Activated CD8-positive, alpha-beta T cell treated with anti-CD3 and anti-CD28 coated beads for 36 hours (primary cell): ENCODE measurements at regions not wholly inside any gene's neighbourhood (a gene's known extent, or its start where the extent isn't known, plus 50 kb on each side); places are given as distances from the start of the nearest gene placed in this dataset.
A peak's percentile ranks its signal among the peaks of the same experiment; 100 is the strongest.

ENCODE experiments used
- ATAC-seq: fragments of 200-7000 bp; cut with Tn5 transposase; one replicate; pipeline ENCODE4 v1.10.0; 2021; ENCODE audit warnings: mild to moderate bottlenecking, moderate library complexity
- CTCF ChIA-PET: fragments of 350-600 bp; sonication (Branson Sonifier 250); formaldehyde crosslinking; loops from one replicate; lab custom pipeline; 2021; ENCODE audit warnings: antibody characterized with exemption; lab: Charles Lee
- POLR2A ChIA-PET: fragments of 350-600 bp; sonication (Branson Sonifier 250); formaldehyde crosslinking; loops from one replicate; lab custom pipeline; 2021; ENCODE audit warnings: antibody characterized with exemption; lab: Charles Lee
- DNase-seq: peaks from one replicate; pipeline ENCODE4 v3.0.0-alpha.2; 2020
- H3K27ac Mint-ChIP-seq: one replicate; pipeline ENCODE4 v1.8.0; 2021; ENCODE audit warnings: mild to moderate bottlenecking, mixed read lengths
- H3K27me3 Mint-ChIP-seq: one replicate; pipeline ENCODE4 v1.8.0; 2021; ENCODE audit warnings: mixed read lengths
- H3K36me3 Mint-ChIP-seq: one replicate; pipeline ENCODE4 v1.8.0; 2021; ENCODE audit warnings: low read depth, mixed read lengths
- H3K4me1 Mint-ChIP-seq: one replicate; pipeline ENCODE4 v1.8.0; 2021; ENCODE audit warnings: low read depth, mixed read lengths
- H3K4me3 Mint-ChIP-seq: one replicate; pipeline ENCODE4 v1.8.0; 2021; ENCODE audit warnings: mild to moderate bottlenecking, moderate library complexity, mixed read lengths
- H3K9me3 Mint-ChIP-seq: one replicate; pipeline ENCODE4 v1.8.0; 2021; ENCODE audit warnings: mixed read lengths
- intact Hi-C: fragments of 100-400 bp; cut with micrococcal nuclease; formaldehyde crosslinking; loops from one replicate; pipeline ENCODE4 v1.10.0; 2022
- TF ChIP-seq, protein P1 (sequence below): fragments of 200-600 bp; IDR thresholded peaks from one replicate; pipeline ENCODE4 v1.8.0; 2022; ENCODE audit warnings: antibody characterized with exemption, mild to moderate bottlenecking

DNA sequence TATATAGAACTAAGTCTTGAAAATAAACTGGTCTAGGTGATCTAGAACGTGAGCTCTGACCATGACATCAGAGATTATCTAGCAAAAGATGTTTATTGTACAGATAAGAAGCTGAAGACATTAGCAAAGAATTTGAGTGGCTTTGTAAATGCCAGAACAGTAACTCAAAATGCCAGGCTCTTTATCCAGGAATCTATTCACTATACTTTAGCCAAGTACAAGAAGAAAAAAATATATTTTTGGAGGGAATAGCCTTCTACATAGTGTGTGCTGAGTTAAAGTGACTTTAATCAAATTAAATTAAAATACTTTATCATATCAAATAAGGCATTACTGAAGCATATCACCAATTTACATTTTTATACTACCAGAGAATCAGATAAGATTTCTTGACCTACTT lies 132.6 kb upstream of the ITGA1 start:
- POLR2A ChIA-PET, result no interaction called here

DNA sequence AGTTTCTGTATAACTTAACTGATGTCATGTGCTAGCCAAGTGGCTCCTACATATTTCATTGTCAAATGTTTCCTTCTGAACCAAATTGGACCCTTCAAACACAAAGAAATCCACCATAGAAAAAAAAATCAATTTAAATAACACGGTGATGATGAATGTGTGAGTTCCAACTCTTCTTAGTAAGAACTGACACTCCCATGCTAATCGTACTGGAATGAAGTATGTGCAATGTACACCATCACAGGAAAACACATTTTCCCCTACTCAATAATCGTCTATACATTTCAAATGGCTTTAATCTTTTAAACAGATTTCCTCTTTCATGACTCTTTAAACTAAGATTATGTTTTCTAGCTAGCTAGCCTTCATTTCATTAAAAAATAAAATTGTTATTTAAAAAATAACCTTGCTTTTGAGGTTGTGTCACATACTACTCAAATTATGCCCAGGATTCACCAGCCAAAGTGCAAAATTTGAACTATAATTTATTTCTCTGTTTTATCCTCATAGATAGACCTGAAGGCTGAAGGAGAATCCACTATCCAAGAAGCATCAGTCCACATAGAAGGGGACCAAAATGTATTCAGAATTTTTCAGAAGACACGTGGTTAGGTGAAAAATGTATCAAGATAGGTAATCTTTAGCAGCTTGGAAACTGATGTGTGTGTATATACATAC lies 131.0 kb upstream of the ITGA1 start:
- intact Hi-C loops, result loop anchor here (10.0 kb wide), 1 partner anchor 1692 kb away; no protein-coding TSS in a partner anchor
- no peaks in the 10 kb centered on the region for H3K36me3 Mint-ChIP-seq
- TF ChIP-seq, protein P1, sequence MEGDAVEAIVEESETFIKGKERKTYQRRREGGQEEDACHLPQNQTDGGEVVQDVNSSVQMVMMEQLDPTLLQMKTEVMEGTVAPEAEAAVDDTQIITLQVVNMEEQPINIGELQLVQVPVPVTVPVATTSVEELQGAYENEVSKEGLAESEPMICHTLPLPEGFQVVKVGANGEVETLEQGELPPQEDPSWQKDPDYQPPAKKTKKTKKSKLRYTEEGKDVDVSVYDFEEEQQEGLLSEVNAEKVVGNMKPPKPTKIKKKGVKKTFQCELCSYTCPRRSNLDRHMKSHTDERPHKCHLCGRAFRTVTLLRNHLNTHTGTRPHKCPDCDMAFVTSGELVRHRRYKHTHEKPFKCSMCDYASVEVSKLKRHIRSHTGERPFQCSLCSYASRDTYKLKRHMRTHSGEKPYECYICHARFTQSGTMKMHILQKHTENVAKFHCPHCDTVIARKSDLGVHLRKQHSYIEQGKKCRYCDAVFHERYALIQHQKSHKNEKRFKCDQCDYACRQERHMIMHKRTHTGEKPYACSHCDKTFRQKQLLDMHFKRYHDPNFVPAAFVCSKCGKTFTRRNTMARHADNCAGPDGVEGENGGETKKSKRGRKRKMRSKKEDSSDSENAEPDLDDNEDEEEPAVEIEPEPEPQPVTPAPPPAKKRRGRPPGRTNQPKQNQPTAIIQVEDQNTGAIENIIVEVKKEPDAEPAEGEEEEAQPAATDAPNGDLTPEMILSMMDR, result no peak
- no peak for DNase-seq
- H3K4me3 Mint-ChIP-seq, result no peak overlapping the region
- ATAC-seq, result no peak
- no peaks in the 10 kb centered on the region for H3K9me3 Mint-ChIP-seq
- no peak overlapping the region for H3K27ac Mint-ChIP-seq
- peaks cover 1% of the 10 kb centered on the region for H3K4me1 Mint-ChIP-seq
- CTCF ChIA-PET, result interaction anchor here (0.8 to 2.6 kb wide), 4 partner anchors 13 to 1693 kb away, joined by 3 to 13 read pairs (median 4); no protein-coding TSS in a partner anchor
- POLR2A ChIA-PET, result no interaction called here
- peaks cover 8% of the 10 kb centered on the region for H3K27me3 Mint-ChIP-seq

More for the DNA sequence above, 132.6 kb upstream of the ITGA1 start:
- CTCF ChIA-PET, result interaction anchor here (1.7 kb wide), 1 partner anchor 1692 kb away, joined by 6 read pairs; no protein-coding TSS in a partner anchor
- Mint-ChIP-seq H3K4me1 (peaks cover 1% of the 10 kb centered on the region), H3K4me3 (no peak overlapping the region), H3K9me3 (no peaks in the 10 kb centered on the region), H3K36me3 (no peaks in the 10 kb centered on the region), H3K27me3 (peaks cover 8% of the 10 kb centered on the region), H3K27ac (no peak overlapping the region)
- no peak for DNase-seq
- ATAC-seq, result no peak
- TF ChIP-seq, protein P1, result no peak
- intact Hi-C loops, result loop anchor here (10.0 kb wide), 1 partner anchor 1690 kb away; no protein-coding TSS in a partner anchor

DNA sequence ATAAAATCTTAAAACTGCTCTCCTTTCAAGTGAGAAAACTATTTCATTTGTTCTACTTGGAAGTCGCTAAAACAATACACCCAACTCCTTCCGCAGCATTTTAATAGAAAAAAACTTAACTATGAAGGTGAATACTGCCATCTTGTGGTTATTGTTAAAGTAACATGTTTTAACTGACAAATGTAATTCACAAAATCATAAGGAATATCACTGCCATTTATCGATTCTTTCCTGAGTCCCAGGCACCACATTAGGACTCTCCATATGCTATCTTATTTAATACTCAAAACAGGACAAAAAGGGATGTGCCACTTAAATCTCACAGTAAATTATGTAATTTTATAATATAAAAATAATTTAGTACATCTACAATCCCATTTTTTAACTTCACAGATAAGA lies 130.5 kb upstream of the ITGA1 start:
- Mint-ChIP-seq H3K27ac (no peak overlapping the region), H3K36me3 (no peaks in the 10 kb centered on the region), H3K4me1 (peaks cover 1% of the 10 kb centered on the region), H3K27me3 (peaks cover 8% of the 10 kb centered on the region), H3K4me3 (no peak overlapping the region), H3K9me3 (no peaks in the 10 kb centered on the region)
- CTCF ChIA-PET, result interaction anchor here (0.8 to 2.6 kb wide), 6 partner anchors 13 to 1694 kb away, joined by 3 to 13 read pairs (median 4); no protein-coding TSS in a partner anchor
- ATAC-seq (no peak), DNase-seq (no peak)
- POLR2A ChIA-PET, result no interaction called here
- TF ChIP-seq, protein P1, result peak; percentile 82
- intact Hi-C loops, result loop anchor here (10.0 kb wide), 1 partner anchor 1692 kb away; no protein-coding TSS in a partner anchor

DNA sequence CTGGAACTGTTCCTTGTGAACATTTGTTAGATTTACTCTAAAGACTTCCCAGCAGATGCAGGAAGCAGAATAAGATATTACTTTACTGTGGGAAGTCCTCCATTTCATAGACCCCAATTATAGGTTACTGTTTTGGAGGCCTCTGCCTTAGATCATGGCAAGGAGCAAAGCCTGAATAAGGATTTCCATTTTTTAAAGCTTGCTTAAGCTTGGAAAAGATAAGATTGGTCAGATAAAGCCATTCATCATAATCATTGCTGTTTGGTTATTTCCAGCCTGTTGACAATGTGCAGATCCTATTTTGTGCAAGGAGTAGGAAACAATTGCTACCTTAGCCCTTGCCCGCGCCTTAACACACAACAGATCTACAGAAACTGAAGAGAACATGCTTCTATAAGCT lies 129.5 kb upstream of the ITGA1 start:
- ATAC-seq (no peak), DNase-seq (no peak)
- H3K27ac Mint-ChIP-seq, result no peak overlapping the region
- H3K4me3 Mint-ChIP-seq, result no peak overlapping the region
- peaks cover 1% of the 10 kb centered on the region for H3K4me1 Mint-ChIP-seq
- ChIA-PET CTCF (interaction anchor here (0.6 to 2.6 kb wide), 11 partner anchors 12 to 1700 kb away, joined by 3 to 13 read pairs (median 4); no protein-coding TSS in a partner anchor), POLR2A (no interaction called here)
- H3K9me3 Mint-ChIP-seq, result no peaks in the 10 kb centered on the region
- intact Hi-C loops, result loop anchor here (10.0 kb wide), 1 partner anchor 1693 kb away; no protein-coding TSS in a partner anchor
- TF ChIP-seq, protein P1, result no peak
- H3K36me3 Mint-ChIP-seq, result no peaks in the 10 kb centered on the region
- H3K27me3 Mint-ChIP-seq, result peaks cover 8% of the 10 kb centered on the region

DNA sequence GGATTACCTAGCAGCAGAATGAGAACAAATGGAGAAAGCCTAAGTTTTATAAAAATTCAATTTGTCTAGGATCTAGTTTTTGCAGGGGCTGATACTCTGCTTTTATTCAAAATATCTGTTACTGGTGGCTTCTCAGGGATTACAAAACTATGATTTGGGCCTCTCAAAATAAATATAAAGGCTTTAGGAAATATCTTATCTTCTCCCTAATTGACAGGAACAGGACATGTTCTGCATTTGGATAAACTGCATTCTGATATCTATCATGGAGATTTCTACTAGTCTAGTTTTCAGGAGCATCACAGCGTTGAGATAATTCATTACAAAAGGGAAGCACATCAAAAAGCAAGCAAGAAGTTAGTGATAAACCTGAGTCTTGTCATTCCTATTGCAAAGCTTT lies 127.1 kb upstream of the ITGA1 start:
- intact Hi-C loops, result no loop called here
- TF ChIP-seq, protein P1, result no peak
- Mint-ChIP-seq H3K4me3 (no peak overlapping the region), H3K27me3 (peaks cover under 1% of the 10 kb centered on the region), H3K27ac (no peak overlapping the region), H3K4me1 (peaks cover 1% of the 10 kb centered on the region), H3K9me3 (no peaks in the 10 kb centered on the region), H3K36me3 (no peaks in the 10 kb centered on the region)
- ChIA-PET CTCF (interaction anchor here (0.8 kb wide), 1 partner anchor 33 kb away, joined by 3 read pairs; no protein-coding TSS in a partner anchor), POLR2A (no interaction called here)
- ATAC-seq (no peak), DNase-seq (no peak)
